GM18868 (cell line): ENCODE measurements at regions not wholly inside any gene's neighbourhood (a gene's known extent, or its start where the extent isn't known, plus 50 kb on each side); places are given as distances from the start of the nearest gene placed in this dataset.
"Not testable (repeated sequence)": the region's sequence is repeated elsewhere in the genome, so short reads cannot be mapped to it uniquely, and the experiment has no call there.

Source experiments
- ATAC-seq: cut with Tn5 transposase; IDR thresholded peaks from one replicate; pipeline ENCODE4 v1.9.1; 2021; ENCODE audit warnings: mild to moderate bottlenecking, moderate library complexity; ENCODE audit not compliant: unreplicated experiment

DNA sequence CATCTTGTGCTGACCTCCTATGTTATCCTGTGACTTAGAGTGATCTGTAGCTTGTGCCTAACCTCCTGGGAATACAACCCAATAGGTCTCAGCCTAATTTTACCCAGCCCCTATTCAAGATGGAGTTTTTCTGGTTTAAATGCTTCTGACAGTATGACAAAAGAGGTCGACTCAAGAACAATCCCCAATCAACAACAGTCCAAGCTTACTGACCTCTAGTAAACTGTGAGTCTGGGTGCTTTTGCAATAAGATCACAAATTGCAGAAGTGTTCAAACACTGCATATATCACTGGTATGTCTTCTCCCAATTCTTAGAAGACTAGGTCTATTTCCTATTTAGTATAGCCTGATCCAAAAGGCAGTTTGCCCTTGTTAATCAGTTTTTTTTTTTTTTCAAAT lies 323.5 kb upstream of the PTGER4 start:
- ATAC-seq: no peak

DNA sequence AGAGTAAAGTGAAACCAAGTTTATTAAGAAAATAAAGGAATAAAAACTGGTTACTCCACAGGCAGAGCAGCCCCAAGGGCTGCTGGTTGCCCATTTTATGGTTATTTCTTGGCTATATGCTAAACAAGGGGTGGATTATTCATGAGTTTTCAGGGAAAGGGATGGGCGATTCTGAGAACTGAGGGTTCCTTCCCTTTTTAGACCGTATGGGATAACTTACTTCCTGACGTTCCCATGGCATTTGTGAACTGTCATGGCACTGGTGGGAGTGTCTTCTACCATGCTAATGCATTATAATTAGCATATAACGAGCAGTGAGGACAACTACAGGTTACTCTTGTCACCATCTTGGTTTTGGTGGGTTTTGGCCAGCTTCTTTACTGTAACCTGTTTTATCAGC lies 323.9 kb upstream of the PTGER4 start:
- no peak for ATAC-seq

DNA sequence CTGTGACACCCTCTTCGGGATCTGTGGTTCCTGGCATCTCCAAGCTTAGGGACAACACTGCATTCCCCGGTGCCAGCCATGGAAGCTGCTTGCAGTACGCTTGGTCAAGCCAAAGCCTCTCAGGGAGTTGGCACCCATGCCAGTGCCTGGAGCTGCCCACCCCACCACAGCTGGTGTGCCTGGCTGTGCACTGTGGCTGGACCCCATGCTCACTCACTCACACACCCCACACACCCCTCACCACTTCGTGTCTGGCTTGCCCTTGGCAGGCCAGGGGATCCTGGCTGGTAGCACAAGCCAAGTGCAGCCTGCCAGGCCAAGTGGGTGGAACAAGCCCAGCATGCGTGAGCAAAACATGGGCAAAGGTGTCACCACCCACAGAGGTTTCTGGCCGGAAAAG lies 324.5 kb upstream of the PTGER4 start:
- ATAC-seq: no peak

GRCh38 chr5:40354171-40354570 lies 325.5 kb upstream of the PTGER4 start:
- ATAC-seq: no peak

DNA sequence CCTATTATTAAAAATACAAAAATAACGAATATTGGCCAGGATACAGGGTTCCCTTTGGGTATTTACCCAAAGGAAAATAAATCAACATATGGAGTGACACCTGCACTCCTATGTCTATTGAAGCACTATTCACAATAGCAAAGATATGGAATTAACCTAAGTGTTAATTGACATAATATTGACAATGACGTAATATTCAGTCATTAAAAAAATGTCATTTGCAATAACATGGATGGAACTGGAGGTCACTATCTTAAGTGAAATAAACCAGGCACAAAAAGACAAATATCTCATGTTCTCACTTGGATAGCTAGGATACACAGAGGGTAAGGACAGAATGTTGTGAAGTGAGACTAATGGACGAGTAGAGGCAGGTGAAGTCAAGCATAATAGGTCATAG lies 326.3 kb upstream of the PTGER4 start:
- ATAC-seq: no peak

- no peak for ATAC-seq
These were observed 331.6 kb upstream of the PTGER4 start for GRCh38 chr5:40347981-40348725.

DNA sequence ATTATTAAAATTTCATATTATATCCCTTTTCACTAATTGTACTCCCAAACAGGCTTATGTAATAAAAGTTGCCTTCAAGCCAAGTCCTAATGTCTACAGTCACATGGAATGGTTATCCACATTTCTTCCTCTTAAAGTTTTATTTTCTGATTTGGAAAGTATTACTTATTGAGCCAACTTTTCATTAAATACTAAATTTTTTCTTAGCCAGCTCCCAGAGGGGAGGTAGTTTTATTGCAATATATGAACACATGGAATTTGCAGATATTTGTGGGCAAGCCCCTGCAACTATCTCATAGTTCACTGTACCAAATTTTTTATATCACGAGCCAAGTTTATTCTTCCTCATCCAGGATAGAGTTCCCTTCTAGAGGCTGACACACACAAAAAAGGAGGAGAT lies 332.8 kb upstream of the PTGER4 start:
- ATAC-seq: no peak

DNA sequence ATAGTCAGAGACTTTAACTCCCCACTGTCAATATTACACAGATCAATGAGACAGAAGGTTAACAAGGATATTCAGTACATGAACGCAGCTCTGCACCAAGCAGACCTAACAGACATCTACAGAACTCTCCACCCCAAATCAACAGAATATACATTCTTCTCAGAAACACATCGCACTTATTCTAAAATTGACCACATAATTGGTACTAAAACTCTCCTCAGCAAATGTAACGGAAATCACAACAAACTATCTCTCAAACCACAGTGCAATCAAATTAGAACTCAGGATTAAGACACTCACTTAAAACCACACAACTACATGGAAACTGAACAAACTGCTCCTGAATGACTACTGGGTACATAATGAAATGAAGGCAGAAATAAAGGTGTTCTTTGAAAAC lies 341.3 kb upstream of the PTGER4 start:
- not testable (repeated sequence) for ATAC-seq

DNA sequence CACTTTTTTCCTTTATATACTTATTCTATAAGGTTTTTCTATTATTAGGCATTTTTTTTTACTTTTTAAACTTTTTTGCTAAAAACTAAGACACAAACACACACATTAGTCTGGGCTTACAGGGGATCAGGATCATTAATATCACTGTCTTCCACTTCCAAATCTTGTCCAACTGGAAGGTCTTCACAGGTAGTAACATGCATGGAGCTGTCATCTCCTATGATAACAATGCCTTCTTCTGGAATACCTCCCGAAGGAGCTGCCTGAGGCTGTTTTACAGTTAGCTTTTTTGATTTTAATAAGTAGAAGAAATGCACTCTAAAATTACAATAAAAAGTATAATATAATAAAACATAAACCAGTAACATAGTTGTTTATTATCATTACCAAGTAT lies 345.5 kb upstream of the PTGER4 start:
- ATAC-seq: no peak

GRCh38 chr5:40333459-40334241 lies 346.1 kb upstream of the PTGER4 start:
- no peak for ATAC-seq

- ATAC-seq: no peak
These were observed 346.7 kb upstream of the PTGER4 start for GRCh38 chr5:40332970-40333369.

GRCh38 chr5:40331616-40332015 lies 348.1 kb upstream of the PTGER4 start:
- ATAC-seq: no peak

DNA sequence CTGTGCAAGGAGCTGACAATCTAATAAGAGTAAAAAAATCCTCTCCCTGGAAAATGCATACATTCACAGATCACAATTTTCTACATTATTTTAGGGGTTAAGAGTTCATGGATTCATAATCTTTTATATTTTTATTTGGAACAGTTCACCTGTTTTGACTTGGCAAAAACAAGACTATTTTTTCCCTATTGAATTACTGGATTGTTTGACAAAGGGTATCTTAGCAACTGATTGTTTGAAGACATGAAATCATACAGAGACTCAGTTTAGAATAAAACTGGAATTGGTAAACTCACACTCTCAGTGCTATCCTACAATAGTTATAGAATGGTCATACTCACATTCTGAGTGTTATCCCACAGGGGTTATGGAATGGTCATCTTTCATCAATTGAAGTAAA lies 358.2 kb upstream of the PTGER4 start:
- no peak for ATAC-seq

DNA sequence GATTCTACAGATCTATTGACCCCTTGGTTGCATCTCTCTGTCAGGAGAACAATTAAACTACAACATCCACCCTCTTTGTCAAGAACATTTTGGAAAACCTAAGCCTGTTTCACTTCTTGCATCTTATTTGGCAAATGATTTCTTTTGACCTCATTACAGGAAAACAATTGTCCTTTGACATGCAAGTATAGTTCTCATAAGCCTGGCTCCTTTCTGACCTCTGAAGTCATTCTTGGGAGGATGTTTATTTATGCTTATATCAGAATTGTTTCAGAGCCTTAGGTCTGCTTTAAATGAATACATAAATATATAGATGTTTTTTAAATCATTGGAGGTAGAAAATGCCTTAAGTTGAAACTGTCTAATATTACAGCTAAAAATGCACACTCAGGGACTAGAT lies 361.3 kb upstream of the PTGER4 start:
- no peak for ATAC-seq

- ATAC-seq: no peak
These were observed 362.7 kb upstream of the PTGER4 start for GRCh38 chr5:40317023-40317422.

DNA sequence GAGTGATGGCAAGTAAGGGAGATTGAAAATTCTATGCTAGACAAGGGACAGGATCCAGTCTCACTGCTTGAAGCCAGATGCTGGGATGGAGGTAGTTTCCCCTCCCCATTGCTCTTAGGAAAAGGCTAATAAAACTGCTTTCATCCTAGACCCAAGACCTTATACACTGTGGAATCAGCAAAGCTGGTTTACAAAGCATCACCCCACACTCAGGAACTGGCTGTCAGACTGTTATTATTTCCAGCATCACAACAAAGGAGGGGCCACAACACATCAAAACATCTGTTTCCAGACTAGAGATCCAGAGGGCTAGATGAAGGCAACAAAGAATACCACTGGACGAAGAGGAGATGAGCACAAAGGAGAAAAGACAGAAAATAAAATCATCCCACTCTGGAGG lies 364.6 kb upstream of the PTGER4 start:
- ATAC-seq: no peak

DNA sequence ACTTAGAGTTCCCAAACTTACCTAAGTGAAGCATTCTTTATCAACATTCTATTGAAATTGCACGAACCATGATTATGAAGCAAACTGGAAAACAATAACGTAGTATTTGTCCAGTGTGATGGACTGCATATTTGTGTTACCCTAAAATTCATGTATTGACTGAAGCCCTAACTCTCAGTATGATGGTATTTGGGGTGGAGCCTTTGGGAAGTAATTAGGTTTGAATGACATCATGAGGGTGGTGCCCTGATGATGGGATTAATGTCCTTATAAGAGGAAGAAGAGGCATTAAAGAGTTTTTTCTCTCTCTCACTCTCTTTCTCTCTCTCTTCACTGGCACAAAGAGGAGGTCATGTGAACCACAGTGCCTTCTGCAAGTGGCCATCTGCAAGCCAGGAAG lies 365.4 kb upstream of the PTGER4 start:
- ATAC-seq: no peak

- ATAC-seq: no peak
These were observed 367.5 kb upstream of the PTGER4 start for GRCh38 chr5:40312205-40312604.

- ATAC-seq: no peak
These were observed 369.9 kb upstream of the PTGER4 start for GRCh38 chr5:40309851-40310250.

GRCh38 chr5:40308867-40309266 lies 370.8 kb upstream of the PTGER4 start:
- ATAC-seq: no peak

DNA sequence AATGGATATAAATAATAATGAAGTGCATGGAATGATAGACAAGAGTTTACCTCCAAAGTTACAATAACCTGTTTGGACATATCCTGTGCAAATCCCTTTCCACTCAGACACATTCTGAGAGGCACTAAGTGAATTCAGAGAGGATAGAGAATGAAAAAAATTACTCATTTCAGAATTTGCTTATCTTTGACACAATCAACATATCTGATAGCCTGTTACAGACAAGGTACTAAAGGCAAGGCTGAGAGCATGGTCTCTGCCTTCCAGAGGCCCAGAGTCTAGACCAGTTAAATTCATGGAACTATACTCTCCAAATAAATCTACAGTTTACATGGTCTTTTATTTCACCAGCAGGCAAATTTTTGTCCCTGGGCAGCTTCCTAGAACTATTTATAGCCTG lies 371.8 kb upstream of the PTGER4 start:
- no peak for ATAC-seq

GRCh38 chr5:40306869-40307487 lies 372.7 kb upstream of the PTGER4 start:
- no peak for ATAC-seq
